ENCODE measurements at regions not wholly inside any gene's neighbourhood (a gene's known extent, or its start where the extent isn't known, plus 50 kb on each side); places are given as distances from the start of the nearest gene placed in this dataset.

DNA sequence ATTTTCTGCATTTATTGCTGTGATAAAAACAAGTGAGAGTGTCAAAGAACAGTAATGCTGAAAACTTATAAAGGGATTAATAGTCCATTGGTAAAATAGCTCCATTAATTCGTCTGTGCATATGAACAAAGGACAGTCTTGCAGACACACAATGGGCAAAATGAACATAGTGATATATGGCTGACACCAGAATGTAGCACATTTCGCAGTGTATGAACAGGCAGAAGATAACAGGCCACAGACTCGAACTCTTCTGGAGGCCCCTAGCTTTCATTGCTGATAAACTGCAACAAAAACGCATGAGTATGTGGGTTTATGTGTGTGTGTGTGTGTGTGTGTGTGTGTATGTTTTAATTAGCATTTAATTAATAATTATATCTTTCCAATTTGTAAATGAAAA, 354.8 kb downstream of the TAF11L14 start:
- Histone ChIP-seq H3K4me3 (no peak overlapping the region), H3K4me2 (ENCODE audit: unreplicated experiment) (no peak overlapping the region), H3K27ac (no peak overlapping the region), H3K36me3 (ENCODE audit: low read depth) (no peaks in the 10 kb centered on the region), H3K79me2 (ENCODE audit: insufficient read depth) (no peaks in the 10 kb centered on the region), H4K20me1 (ENCODE audit: insufficient read depth) (no peaks in the 10 kb centered on the region), H2AFZ (no peak overlapping the region), H3K9me3 (ENCODE audit: low read depth) (no peaks in the 10 kb centered on the region), H3K27me3 (replicated peaks; ENCODE audit: insufficient read depth) (no peaks in the 10 kb centered on the region), H3K4me1 (ENCODE audit: insufficient read depth) (no peaks in the 10 kb centered on the region), H3F3A (ENCODE audit: insufficient read depth) (no peaks in the 10 kb centered on the region), H3K9ac (no peak overlapping the region), H3K9me2 (ENCODE audit: insufficient read depth) (no peaks in the 10 kb centered on the region)
- no peak for TF ChIP-seq EZH2 (IDR thresholded peaks at IDR 0.05; ENCODE audit: insufficient read depth, poor library complexity, severe bottlenecking)
- no peak for TF ChIP-seq EZH2phosphoT487 (IDR thresholded peaks at IDR 0.05; ENCODE audit: insufficient read depth, low read depth)
- in situ Hi-C loops (cut with MboI), result no loop called here
- 27 to 32% methylated on average over 4 of the region's 4 CpGs for WGBS, 2 experiments (ENCODE audit: low coverage in 1 of 2, low lambda C conversion rate in 2 of 2, missing lambda C conversion rate in 2 of 2)
- no peak for DNase-seq

GRCh38 chr5:17989567-17990563, 355.6 kb downstream of the TAF11L14 start:
- no peaks in the 10 kb centered on the region for H3K79me2 ChIP-seq (ENCODE audit: insufficient read depth)
- H3K4me2 ChIP-seq (ENCODE audit: unreplicated experiment), result no peak overlapping the region
- no peak overlapping the region for H3K9ac ChIP-seq
- 10 to 11% methylated on average over 6 of the region's 6 CpGs for WGBS, 2 experiments (ENCODE audit: low coverage in 1 of 2, low lambda C conversion rate in 2 of 2, missing lambda C conversion rate in 2 of 2)
- no peak overlapping the region for H2AFZ ChIP-seq
- no peak overlapping the region for H3K4me3 ChIP-seq
- no peaks in the 10 kb centered on the region for H3K27me3 ChIP-seq (replicated peaks; ENCODE audit: insufficient read depth)
- no peaks in the 10 kb centered on the region for H3F3A ChIP-seq (ENCODE audit: insufficient read depth)
- DNase-seq, result no peak
- no peaks in the 10 kb centered on the region for H3K9me3 ChIP-seq (ENCODE audit: low read depth)
- H3K4me1 ChIP-seq (ENCODE audit: insufficient read depth), result no peaks in the 10 kb centered on the region
- in situ Hi-C loops (cut with MboI), result no loop called here
- H3K27ac ChIP-seq, result no peak overlapping the region
- no peaks in the 10 kb centered on the region for H4K20me1 ChIP-seq (ENCODE audit: insufficient read depth)
- no peak for TF ChIP-seq EZH2 (IDR thresholded peaks at IDR 0.05; ENCODE audit: insufficient read depth, poor library complexity, severe bottlenecking)
- no peak for TF ChIP-seq EZH2phosphoT487 (IDR thresholded peaks at IDR 0.05; ENCODE audit: insufficient read depth, low read depth)
- no peaks in the 10 kb centered on the region for H3K36me3 ChIP-seq (ENCODE audit: low read depth)
- no peaks in the 10 kb centered on the region for H3K9me2 ChIP-seq (ENCODE audit: insufficient read depth)

GRCh38 chr5:17991775-17992174, 357.5 kb downstream of the TAF11L14 start:
- Histone ChIP-seq H2AFZ (no peak overlapping the region), H3K4me2 (ENCODE audit: unreplicated experiment) (no peak overlapping the region), H3K4me1 (ENCODE audit: insufficient read depth) (no peaks in the 10 kb centered on the region), H3K79me2 (ENCODE audit: insufficient read depth) (no peaks in the 10 kb centered on the region), H3K27me3 (replicated peaks; ENCODE audit: insufficient read depth) (no peaks in the 10 kb centered on the region), H3K36me3 (ENCODE audit: low read depth) (no peaks in the 10 kb centered on the region), H3F3A (ENCODE audit: insufficient read depth) (no peaks in the 10 kb centered on the region), H3K4me3 (no peak overlapping the region), H3K9me3 (ENCODE audit: low read depth) (no peaks in the 10 kb centered on the region), H4K20me1 (ENCODE audit: insufficient read depth) (no peaks in the 10 kb centered on the region), H3K9ac (no peak overlapping the region), H3K27ac (no peak overlapping the region), H3K9me2 (ENCODE audit: insufficient read depth) (no peaks in the 10 kb centered on the region)
- no peak for DNase-seq
- no peak for TF ChIP-seq EZH2 (IDR thresholded peaks at IDR 0.05; ENCODE audit: insufficient read depth, poor library complexity, severe bottlenecking)
- TF ChIP-seq EZH2phosphoT487 (IDR thresholded peaks at IDR 0.05; ENCODE audit: insufficient read depth, low read depth), result no peak
- in situ Hi-C loops (cut with MboI), result no loop called here
- WGBS, 2 experiments (ENCODE audit: low coverage in 1 of 2, low lambda C conversion rate in 2 of 2, missing lambda C conversion rate in 2 of 2), result 5 to 9% methylated on average over 2 of the region's 2 CpGs

- Histone ChIP-seq H3K4me2 (ENCODE audit: unreplicated experiment) (no peak overlapping the region), H3K9me3 (ENCODE audit: low read depth) (no peaks in the 10 kb centered on the region), H4K20me1 (ENCODE audit: insufficient read depth) (no peaks in the 10 kb centered on the region), H3F3A (ENCODE audit: insufficient read depth) (no peaks in the 10 kb centered on the region), H3K27me3 (replicated peaks; ENCODE audit: insufficient read depth) (no peaks in the 10 kb centered on the region), H3K4me3 (no peak overlapping the region), H2AFZ (no peak overlapping the region), H3K79me2 (ENCODE audit: insufficient read depth) (no peaks in the 10 kb centered on the region), H3K27ac (no peak overlapping the region), H3K9ac (no peak overlapping the region), H3K36me3 (ENCODE audit: low read depth) (no peaks in the 10 kb centered on the region), H3K9me2 (ENCODE audit: insufficient read depth) (no peaks in the 10 kb centered on the region), H3K4me1 (ENCODE audit: insufficient read depth) (no peaks in the 10 kb centered on the region)
- no peak for TF ChIP-seq EZH2 (IDR thresholded peaks at IDR 0.05; ENCODE audit: insufficient read depth, poor library complexity, severe bottlenecking)
- TF ChIP-seq EZH2phosphoT487 (IDR thresholded peaks at IDR 0.05; ENCODE audit: insufficient read depth, low read depth), result no peak
- in situ Hi-C loops (cut with MboI), result no loop called here
- 4 to 7% methylated on average over 2 of the region's 2 CpGs for WGBS, 2 experiments (ENCODE audit: low coverage in 1 of 2, low lambda C conversion rate in 2 of 2, missing lambda C conversion rate in 2 of 2)
- no peak for DNase-seq
Measured at GRCh38 chr5:17992291-17992690, 358.0 kb downstream of the TAF11L14 start.
